ENCODE measurements at regions not wholly inside any gene's neighbourhood (a gene's known extent, or its start where the extent isn't known, plus 50 kb on each side); places are given as distances from the start of the nearest gene placed in this dataset.
"Not testable (repeated sequence)": the region's sequence is repeated elsewhere in the genome, so short reads cannot be mapped to it uniquely, and the experiment has no call there.

DNA sequence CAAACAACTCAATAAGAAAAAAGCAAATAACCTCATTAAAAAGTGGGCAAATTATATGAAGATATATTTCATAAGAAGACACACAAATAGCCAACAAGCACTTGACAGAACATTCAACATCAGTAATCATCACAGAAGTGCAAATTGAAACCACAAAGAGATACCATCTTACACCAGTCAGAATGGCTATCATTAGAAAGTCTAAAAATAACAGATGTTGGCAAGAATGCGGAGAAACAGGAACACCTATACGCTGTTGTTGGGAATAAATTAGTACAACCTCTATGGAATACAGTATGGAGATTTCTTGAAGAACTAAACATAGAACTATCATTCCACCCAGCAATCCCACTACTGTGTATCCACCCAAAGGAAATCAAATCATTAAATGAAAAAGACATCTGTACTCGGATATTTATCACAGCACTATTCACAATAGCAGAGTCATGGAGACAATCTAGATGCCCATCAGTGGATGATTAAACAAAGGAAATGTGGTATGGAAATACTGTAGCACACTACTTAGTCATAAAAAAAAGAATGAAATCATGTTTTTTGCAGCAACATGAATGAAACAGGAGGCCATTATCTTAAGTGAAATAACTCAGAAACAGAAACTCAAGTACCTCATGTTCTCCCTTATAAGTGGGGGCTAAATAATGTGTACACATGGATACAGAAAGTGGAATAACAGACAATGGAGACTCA, 106.8 kb upstream of the FST start:
- DNase-seq: peak; percentile 44

DNA sequence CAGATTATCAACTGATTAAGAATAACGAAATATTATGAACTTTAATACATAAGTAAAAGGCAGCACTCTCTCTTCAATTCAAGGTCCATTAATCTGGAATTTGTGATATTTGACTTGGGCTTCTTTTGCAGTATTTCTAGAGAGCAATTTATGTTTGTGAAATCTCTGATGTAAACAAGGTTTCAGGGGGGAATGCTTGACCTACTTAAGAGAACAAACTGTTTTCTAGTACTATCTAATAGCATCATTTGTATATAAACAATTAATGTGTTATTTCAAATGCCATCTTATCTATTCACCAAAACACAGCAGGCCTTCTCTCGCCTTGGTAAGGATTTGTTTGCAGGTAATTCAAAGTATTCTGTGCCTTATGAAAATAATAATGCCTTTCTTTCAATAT, 103.6 kb upstream of the FST start:
- DNase-seq: no peak

GRCh38 chr5:53378190-53378589, 102.2 kb upstream of the FST start:
- no peak for DNase-seq

GRCh38 chr5:53378590-53379247, 101.7 kb upstream of the FST start:
- no peak for DNase-seq

DNA sequence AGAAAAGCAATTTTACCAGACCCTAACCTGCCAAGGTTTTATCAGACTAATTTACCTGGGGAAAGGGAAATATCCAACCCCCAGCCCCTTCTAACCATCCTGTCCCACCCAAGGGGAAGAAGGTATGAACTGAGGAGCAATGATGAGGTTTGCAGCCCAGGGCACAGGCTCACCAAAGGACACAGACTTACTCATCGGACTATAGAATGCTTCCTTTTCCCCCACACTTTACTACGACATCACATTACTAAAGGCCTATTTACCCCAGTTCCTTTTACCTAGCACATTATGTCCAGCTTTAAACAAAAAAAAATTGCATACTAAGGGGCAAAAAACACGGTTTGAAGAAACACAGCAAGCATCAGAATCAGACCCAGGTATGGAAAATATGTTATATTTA, 94.1 kb upstream of the FST start:
- DNase-seq: no peak

DNA sequence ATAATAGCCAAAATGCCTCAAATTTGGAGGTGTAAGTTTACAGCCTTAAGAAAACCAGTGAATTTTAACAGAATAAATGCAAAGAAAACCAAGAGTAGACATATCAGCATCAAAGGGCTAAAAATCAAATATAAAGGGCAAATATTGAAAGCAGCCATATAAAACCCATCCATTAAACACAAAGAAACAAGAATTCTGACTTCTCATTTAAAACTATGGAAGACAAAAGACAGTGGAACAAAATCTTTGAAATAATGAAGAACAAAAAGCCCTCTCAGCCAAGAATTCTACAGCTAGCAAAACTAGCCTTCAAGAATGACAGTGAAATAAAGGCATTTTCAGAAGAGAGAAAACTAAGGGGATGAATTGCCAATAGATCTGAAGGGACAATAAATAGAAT, 91.3 kb upstream of the FST start:
- DNase-seq: no peak

DNA sequence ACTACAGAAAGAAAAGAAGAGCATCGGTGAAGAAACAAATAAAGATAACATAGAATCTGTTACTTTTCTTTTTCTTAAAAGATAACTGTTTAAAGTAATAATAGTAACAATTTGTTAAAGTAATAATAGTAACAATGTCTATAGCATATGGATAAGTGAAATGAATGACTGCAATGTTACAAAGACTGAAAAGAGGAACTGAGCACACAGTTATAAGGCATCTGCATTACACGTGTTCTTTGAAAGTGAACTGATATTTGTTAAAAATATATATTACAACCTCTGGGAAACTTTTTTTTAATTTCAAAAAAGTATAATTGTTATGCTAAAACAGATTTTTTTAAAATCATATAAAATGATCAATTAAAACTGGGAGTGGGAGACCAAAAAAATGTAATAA, 88.4 kb upstream of the FST start:
- no peak for DNase-seq

GRCh38 chr5:53394808-53395207, 85.6 kb upstream of the FST start:
- no peak for DNase-seq

DNA sequence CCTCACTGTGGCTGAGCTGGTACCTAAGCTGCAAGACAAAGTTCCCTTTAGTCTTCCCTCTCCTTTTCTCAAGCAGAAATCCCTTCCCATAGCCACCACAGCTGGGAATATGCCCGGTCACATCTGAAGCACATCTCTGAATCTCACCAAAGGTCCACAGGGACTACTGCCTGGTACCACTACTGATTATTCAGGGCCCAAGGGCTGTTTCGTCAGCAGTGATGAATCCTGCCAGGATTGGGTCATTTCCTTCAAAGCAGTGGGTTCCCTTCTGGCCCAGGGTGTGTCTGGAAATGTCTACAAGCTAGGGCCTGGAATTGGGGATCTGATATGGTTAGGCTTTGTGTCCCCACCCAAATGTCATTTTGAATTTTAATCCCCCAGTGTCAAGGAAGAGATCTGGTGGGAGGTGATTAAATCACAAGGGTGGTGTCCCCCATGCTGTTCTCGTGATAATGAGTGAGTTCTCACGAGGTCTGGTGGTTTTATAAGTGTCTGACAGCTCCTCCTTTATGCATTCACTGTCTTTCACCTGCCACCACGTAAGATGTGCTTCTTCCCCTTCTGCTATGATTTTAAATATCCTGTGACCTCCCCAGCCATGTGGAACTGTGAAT, 83.2 kb upstream of the FST start:
- no peak for DNase-seq

GRCh38 chr5:53397845-53398244, 82.6 kb upstream of the FST start:
- no peak for DNase-seq

DNA sequence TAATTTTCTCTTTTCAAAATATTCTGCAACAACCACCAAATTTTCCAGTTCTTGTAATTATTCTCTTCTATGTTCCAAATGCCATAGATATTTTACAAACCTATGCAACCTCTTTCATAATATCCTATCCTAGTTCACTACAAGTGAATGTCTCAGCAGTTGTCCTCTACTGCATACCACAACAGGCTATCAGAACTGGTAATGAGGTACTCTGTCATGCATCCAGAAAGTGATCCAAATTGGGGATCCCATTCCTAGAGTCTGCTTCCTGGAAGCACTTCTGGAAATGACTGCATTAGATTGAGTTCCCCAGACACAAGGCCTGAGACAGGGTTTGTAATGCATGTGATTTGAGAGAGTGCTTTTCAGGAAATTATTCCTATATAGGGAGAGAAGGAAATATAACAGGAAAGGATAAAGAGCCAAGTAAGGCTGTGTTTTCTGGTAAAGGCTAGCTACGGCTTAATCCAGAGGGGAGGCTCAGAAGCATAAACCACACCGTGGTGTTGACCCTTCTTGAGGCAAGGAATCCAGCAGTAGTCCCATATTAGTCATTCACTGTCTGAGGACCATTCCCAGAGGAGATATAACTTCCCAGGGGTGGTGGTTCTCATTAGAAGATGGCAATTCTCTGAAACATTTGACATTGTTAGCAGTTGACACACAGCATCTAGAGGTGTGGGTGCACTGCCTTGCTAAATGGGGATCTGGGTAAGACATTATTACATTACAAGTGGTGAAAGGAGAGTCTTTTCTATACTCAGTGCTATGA, 80.3 kb upstream of the FST start:
- DNase-seq: no peak

GRCh38 chr5:53403291-53403690, 77.1 kb upstream of the FST start:
- no peak for DNase-seq

DNA sequence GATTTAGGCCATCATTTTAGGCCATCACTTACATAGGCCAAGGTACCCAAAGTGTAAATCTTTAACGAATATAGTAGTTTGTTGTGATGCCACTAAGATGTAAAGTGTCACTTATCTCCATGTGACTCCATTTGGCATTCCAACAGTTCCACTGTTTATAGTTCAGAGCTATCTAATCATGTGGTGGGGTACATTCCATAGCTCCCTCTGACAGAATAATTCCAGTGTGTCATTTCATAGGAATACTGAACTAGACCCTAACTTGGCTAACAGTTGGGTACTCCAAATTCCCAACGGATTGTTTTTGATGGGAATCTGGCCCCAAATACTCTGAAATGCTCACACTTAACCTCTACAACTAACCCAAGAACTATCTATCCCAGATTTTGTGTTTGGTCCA, 76.7 kb upstream of the FST start:
- DNase-seq: no peak

- no peak for DNase-seq
These were observed 75.0 kb upstream of the FST start for GRCh38 chr5:53405396-53405795.

- no peak for DNase-seq
These were observed 73.7 kb upstream of the FST start for GRCh38 chr5:53406630-53407316.

GRCh38 chr5:53407373-53407772, 73.1 kb upstream of the FST start:
- no peak for DNase-seq

- DNase-seq: no peak
These were observed 69.0 kb upstream of the FST start for GRCh38 chr5:53411388-53411787.

DNA sequence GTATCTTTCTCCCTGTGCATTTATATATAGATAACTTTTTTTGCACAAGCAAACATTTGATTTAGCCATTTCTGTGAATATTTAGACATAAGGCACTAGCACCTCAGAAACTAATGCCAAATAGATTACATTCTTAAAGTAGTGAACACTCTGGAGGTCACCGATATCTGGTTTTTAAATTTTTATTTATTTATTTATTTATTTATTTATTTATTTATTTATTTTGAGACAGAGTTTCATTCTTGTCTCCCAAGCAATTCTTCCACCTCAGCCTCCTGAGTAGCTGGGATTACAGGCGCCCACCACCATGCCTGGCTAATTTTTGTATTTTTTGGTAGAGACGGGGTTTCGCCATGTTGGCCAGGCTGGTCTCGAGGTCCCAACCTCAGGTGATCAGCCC, 67.9 kb upstream of the FST start:
- DNase-seq: not testable (repeated sequence)

DNA sequence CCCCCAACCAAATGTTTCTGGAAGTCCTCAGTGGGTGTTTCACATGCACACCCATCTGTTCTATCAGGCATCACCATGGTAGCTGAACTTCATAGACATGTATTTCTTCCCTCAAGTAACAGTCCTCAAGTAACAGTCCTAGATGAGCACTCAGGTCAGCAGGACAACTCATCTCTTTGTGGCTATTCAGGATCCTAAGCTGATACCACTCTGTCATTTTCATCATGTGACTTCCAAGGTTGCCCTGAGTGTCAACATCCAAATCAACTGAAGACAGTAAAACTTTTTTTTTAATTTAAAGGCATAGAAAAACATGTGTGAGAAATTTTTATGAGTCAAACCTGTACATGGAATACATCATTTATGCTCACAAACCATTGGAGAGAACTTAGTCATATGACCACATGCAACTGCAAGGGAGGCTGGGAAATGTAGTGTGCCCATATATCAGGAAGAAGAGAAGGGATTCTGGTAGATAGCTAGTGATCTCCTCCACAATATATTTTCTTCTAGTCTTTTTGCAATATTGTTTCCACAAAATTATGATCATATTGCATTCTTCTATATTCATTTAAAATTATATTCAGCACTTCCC, 64.2 kb upstream of the FST start:
- DNase-seq: no peak

GRCh38 chr5:53418409-53418808, 62.0 kb upstream of the FST start:
- DNase-seq: no peak

DNA sequence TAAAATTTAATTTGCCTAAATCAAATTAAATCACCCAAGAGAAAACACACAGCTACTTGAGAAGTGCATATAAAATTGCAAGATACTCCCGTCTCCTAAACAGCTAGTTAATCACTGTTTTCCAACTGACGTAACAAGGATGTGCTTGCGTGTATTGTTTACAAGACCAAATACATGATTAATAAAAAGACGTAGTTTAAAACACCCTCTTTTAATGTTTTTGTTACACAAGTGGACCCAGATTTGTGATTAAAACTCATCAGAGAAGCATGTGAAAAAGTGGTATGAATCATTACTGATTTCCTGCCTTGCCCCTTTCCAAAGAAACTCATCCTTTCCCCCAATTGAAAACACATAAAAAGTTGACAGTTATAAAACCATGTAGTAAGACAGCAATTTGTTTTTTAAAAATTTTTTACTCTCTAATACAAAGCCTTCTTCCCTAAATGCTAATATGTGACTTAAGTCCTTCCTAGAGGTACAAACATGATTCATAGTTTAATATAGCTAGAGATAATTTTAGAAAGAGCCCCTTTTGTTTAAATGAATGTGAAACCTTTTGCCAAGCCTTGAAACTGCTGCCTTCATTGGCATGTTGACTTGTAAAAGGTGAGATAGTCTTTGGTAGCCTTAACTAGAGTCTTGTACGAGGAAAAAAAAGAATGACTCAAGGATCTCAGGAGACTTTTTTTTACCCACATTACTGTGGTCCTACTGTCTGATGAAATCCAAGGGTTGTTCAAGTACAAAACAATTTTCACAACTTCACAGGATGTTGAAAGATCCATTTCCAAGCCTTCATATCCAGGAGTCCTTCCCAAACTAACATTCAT, 61.4 kb upstream of the FST start:
- no peak for DNase-seq

GRCh38 chr5:53422539-53422938, 57.9 kb upstream of the FST start:
- no peak for DNase-seq

Measured in NCI-H187 treated with DMSO at 0.1 percent for 48 hours (cell line).